Gastrocnemius medialis (tissue), 4 donors: ENCODE measurements at regions not wholly inside any gene's neighbourhood (a gene's known extent, or its start where the extent isn't known, plus 50 kb on each side); places are given as distances from the start of the nearest gene placed in this dataset.

Source experiments
- ATAC-seq, 2 donors: fragments of 150-250 bp; one replicate each; pipeline ENCODE4 v1.9.1; 2016
- DNase-seq, 2 donors: peaks; one replicate each; pipeline ENCODE4 v3.0.0-alpha.2; 2019
- H3K27ac ChIP-seq, 4 donors: fragments of 200-600 bp; sonication (generic); 1 replicate in 1 of 4; 2 replicates in 3 of 4; pipeline ENCODE4 v1.5.1; 2016 to 2018; ENCODE audit warnings: mild to moderate bottlenecking in 2 of 4, moderate library complexity in 1 of 4
- H3K27me3 ChIP-seq, 3 donors: fragments of 200-600 bp; sonication (generic) in 2 of 3; 1 replicate in 1 of 3; 2 replicates in 2 of 3; pipeline versions ENCODE4 v1.5.1 to v1.6.0; 2016 to 2019; ENCODE audit warnings: mild to moderate bottlenecking in 1 of 3, moderate library complexity in 1 of 3
- H3K36me3 ChIP-seq, 2 donors: fragments of 200-600 bp; sonication (generic) in 1 of 2; one replicate each; pipeline ENCODE4 v1.5.1; 2017 to 2018
- H3K4me1 ChIP-seq, 2 donors: fragments of 200-600 bp; sonication (generic) in 1 of 2; one replicate each; pipeline ENCODE4 v1.5.1; 2016 to 2017; ENCODE audit warnings: mild to moderate bottlenecking in 2 of 2
- H3K4me3 ChIP-seq, 4 donors: fragments of 200-600 bp; sonication (generic) in 3 of 4; 1 replicate in 1 of 4; 2 replicates in 3 of 4; pipeline ENCODE4 v1.5.1; 2016 to 2019; ENCODE audit warnings: mild to moderate bottlenecking in 2 of 4
- H3K9me3 ChIP-seq, 3 donors: fragments of 200-600 bp; sonication (generic) in 2 of 3; 1 replicate in 1 of 3; 2 replicates in 2 of 3; pipeline ENCODE4 v1.5.1; 2016 to 2019
- CTCF ChIP-seq, 5 experiments: fragments of 450-650 bp in 3 of 5; fragments of 200-600 bp in 2 of 5; sonication (generic) in 2 of 5; IDR thresholded peaks in 4 of 5; conservative IDR thresholded peaks in 1 of 5; 1 replicate in 4 of 5; 2 replicates in 1 of 5; pipeline ENCODE4 v1.5.1; 2016 to 2019; ENCODE audit warnings: antibody characterized with exemption in 5 of 5, mild to moderate bottlenecking in 3 of 5, moderate library complexity in 3 of 5
- POLR2A ChIP-seq, 2 donors: fragments of 450-650 bp; IDR thresholded peaks; one replicate each; pipeline ENCODE4 v1.6.1; 2017; ENCODE audit warnings: antibody characterized with exemption in 2 of 2, mild to moderate bottlenecking in 2 of 2, moderate library complexity in 2 of 2
- in situ Hi-C, 4 donors: fragments of 200-750 bp; cut with MboI; loops; one replicate each; pipeline versions ENCODE4 v1.15.0 to v1.8.0; 2017; ENCODE audit warnings: low sequenced_read_pairs in 4 of 4
- intact Hi-C: fragments of 100-400 bp; cut with DNase I; formaldehyde crosslinking; loops from one replicate; pipeline ENCODE4 v1.15.1; 2023; ENCODE audit warnings: low total_unique reads

DNA sequence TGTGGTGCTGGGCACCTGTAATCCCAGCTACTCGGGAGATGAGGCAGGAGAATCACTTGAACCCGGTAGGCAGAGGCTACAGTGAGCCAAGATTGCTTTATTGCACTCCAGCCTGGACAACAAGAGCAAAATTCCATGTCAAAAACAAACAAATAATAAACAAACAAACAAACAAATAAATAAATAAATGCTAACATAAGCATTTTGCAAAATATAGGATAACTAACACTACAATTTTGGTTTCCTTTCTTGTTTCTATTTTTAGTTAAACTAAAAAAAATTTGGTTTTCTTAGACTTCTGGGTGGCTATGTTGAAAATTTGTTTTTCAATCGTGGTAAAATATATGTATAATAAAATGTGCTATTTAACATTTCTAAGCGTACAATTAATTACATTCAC is 115.0 kb upstream of the ZNF516 start:
- peaks cover 4 to 20% (median 9%) of the 10 kb centered on the region in 3 donors for H3K27me3 ChIP-seq
- no peak for ATAC-seq
- in situ Hi-C loops: no loop called here

GRCh38 chr18:76605341-76605929 is 110.4 kb upstream of the ZNF516 start:
- H3K9me3 ChIP-seq: no peaks in the 10 kb centered on the region
- H3K36me3 ChIP-seq: no peaks in the 10 kb centered on the region
- ATAC-seq (no peak), DNase-seq (no peak)
- no peak overlapping the region for H3K4me3 ChIP-seq
- in situ Hi-C loops: no loop called here
- TF ChIP-seq CTCF (IDR thresholded peaks at IDR 0.05 in 4 of 5, conservative IDR thresholded peaks at IDR 0.05 in 1 of 5) (no peak), POLR2A (IDR thresholded peaks at IDR 0.05) (no peak)
- peaks cover 1 to 12% (median 4%) of the 10 kb centered on the region in 3 donors for H3K27me3 ChIP-seq
- intact Hi-C loops: no loop called here
- no peaks in the 10 kb centered on the region for H3K4me1 ChIP-seq
- H3K27ac ChIP-seq: no peak overlapping the region

More for the DNA sequence above, 115.0 kb upstream of the ZNF516 start:
- Histone ChIP-seq H3K4me3 (no peak overlapping the region), H3K36me3 (no peaks in the 10 kb centered on the region), H3K9me3 (no peaks in the 10 kb centered on the region), H3K4me1 (no peaks in the 10 kb centered on the region), H3K27ac (no peak overlapping the region)
- TF ChIP-seq POLR2A (IDR thresholded peaks at IDR 0.05) (no peak), CTCF (IDR thresholded peaks at IDR 0.05 in 4 of 5, conservative IDR thresholded peaks at IDR 0.05 in 1 of 5) (no peak)
- intact Hi-C loops: loop anchor here (10.0 kb wide), 1 partner anchor 85 kb away; no protein-coding TSS in a partner anchor
- no peak for DNase-seq

GRCh38 chr18:76604935-76605240 is 109.8 kb upstream of the ZNF516 start:
- TF ChIP-seq POLR2A (IDR thresholded peaks at IDR 0.05) (no peak), CTCF (IDR thresholded peaks at IDR 0.05 in 4 of 5, conservative IDR thresholded peaks at IDR 0.05 in 1 of 5) (no peak)
- ATAC-seq (no peak), DNase-seq (no peak)
- H3K36me3 ChIP-seq: no peaks in the 10 kb centered on the region
- no peaks in the 10 kb centered on the region for H3K9me3 ChIP-seq
- H3K27me3 ChIP-seq: peaks cover 0 to 7% (median 2%) of the 10 kb centered on the region in 3 donors
- no peak overlapping the region for H3K4me3 ChIP-seq
- no peak overlapping the region for H3K27ac ChIP-seq
- intact Hi-C loops (no loop called here), in situ Hi-C loops (no loop called here)
- no peaks in the 10 kb centered on the region for H3K4me1 ChIP-seq

DNA sequence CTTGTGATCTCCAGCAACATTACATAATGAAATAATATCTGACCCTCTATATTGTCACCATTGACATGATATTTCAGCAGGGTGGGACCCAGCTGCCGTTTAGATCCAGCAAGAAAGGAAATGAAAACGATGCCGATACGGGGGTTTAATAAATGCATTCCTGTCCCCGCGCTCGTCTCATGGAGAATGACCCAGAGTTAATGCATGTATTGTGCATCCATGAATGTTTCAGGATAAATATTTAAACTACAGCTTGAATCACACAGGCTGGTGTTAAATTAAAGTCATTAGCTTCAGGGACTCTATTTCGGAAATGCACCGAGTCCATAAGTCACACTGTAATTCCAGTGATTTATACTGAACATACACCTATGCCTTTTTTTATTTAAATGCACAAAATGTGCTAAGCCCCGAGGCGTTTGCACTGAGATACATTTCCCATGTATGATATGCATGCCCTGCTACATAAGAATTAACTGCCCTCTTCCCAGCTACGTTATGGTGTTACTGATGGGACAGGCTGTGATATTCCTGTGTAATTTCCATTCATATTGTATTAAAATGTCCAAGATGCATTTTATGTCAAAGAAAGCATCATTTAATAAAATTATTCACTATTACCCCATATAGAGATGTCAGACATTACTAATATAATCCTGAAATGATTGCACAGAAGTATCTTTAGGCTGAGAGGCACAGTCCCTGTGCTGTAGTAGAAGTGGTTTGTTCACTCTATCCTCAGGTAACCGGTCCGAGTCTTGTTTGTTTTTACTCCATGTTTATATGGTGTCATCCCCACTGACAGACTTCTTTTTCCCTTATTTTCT is 109.3 kb upstream of the ZNF516 start:
- Histone ChIP-seq H3K27me3 (peaks cover 0 to 2% (median 0%) of the 10 kb centered on the region in 3 donors), H3K9me3 (no peaks in the 10 kb centered on the region), H3K4me3 (no peak overlapping the region), H3K36me3 (no peaks in the 10 kb centered on the region), H3K4me1 (no peaks in the 10 kb centered on the region), H3K27ac (no peak overlapping the region)
- ATAC-seq: no peak
- in situ Hi-C loops: no loop called here
- TF ChIP-seq CTCF (IDR thresholded peaks at IDR 0.05 in 4 of 5, conservative IDR thresholded peaks at IDR 0.05 in 1 of 5) (no peak), POLR2A (IDR thresholded peaks at IDR 0.05) (no peak)
- DNase-seq: no peak
- intact Hi-C loops: no loop called here
